ENCODE measurements at regions not wholly inside any gene's neighbourhood (a gene's known extent, or its start where the extent isn't known, plus 50 kb on each side); places are given as distances from the start of the nearest gene placed in this dataset.

DNA sequence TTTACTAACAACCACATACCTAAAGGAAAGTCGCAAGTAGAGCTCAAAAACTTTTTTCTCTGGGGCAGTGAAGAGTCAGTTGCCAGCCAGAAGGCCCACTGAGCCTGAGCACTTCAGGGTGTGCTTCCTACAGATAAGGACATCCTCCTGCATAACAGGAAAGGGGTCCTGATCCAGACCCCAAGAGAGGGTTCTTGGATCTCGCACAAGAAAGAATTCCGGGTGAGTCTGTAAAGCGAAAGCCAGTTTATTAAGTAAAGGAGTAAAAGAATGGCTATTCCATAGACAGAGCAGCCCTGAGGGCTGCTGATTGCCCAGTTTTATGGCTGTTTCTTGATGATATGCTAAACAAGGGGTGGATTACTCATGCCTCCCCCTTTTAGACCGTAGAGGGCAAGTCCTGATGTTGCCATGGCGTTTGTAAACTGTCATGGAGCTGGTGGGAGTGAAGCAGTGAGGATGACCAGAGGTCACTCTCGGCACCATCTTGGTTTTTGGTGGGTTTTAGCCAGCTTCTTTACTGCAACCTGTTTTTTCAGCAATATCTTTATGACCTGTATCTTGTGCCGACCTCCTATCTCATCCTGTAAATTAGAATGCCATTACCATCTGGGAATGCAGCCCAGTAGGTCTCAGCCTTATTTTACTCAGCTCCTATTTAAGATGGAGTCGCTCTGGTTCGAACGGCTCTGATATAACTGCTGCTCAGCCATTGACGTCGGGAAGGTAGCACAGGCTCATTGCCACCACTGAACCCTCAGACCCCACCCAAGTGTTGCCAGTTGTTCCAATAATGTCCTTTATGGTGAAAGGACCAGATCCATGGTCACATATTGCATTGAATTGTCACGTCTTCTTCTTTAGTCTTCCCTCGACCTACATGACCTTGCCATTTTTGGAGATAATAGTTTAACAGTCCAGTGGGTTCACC, 96.6 kb upstream of the ERRFI1 start:
- peak overlapping the region in 7 of 8 donors; percentile 42 to 85 (median 74) for H3K27ac ChIP-seq
- intact Hi-C loops (cut with DNase I; ENCODE audit: low total_unique reads), result no loop called here
- WGBS, 5 donors, result 76 to 87% (median 87%) methylated on average over 15 of the region's 15 CpGs
- DNase-seq, result no peak
- no peaks in the 10 kb centered on the region for H3K36me3 ChIP-seq
- peaks cover 0 to 7% (median 0%) of the 10 kb centered on the region in 7 donors for H3K27me3 ChIP-seq (replicated peaks in 1 of 7)
- peaks cover 8 to 41% (median 21%) of the 10 kb centered on the region in 6 donors for H3K4me1 ChIP-seq
- peaks cover 0 to 9% (median 0%) of the 10 kb centered on the region in 8 donors for H3K9me3 ChIP-seq
- H3K4me3 ChIP-seq, result no peak overlapping the region
- no peak for TF ChIP-seq CTCF (IDR thresholded peaks at IDR 0.05 in 8 of 11, conservative IDR thresholded peaks at IDR 0.05 in 3 of 11)
- no peak for TF ChIP-seq POLR2A (IDR thresholded peaks at IDR 0.05)

DNA sequence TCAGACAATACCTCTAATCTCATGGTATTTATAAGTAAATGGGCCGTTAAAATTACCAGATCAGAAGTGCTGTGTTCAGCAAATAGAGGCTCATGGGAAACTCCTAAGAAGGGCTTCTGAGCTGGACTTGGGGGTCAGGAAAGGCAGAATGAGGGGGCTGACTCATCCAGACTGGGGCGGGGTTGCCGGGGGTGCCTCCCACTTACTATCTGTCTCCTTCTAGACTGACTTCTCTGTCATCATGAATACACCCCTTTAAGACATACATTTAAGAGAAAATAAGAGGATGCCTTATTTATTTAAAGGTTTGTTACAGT, 96.0 kb upstream of the ERRFI1 start:
- 75 to 90% (median 82%) methylated on average over 3 of the region's 3 CpGs for WGBS, 5 donors
- no peak overlapping the region for H3K4me3 ChIP-seq
- intact Hi-C loops (cut with DNase I; ENCODE audit: low total_unique reads), result no loop called here

GRCh38 chr1:8121261-8122159, 95.4 kb upstream of the ERRFI1 start:
- peak overlapping the region in 1 of 8 donors; percentile 6 for H3K4me3 ChIP-seq
- H3K27me3 ChIP-seq (replicated peaks in 1 of 7), result peaks cover 0 to 7% (median 0%) of the 10 kb centered on the region in 7 donors
- H3K4me1 ChIP-seq, result peaks cover 10 to 43% (median 25%) of the 10 kb centered on the region in 6 donors
- intact Hi-C loops (cut with DNase I; ENCODE audit: low total_unique reads), result no loop called here
- H3K27ac ChIP-seq, result peak overlapping the region; percentile 42 to 85 (median 74)
- WGBS, 5 donors, result 45 to 54% (median 49%) methylated on average over 18 of the region's 18 CpGs
- TF ChIP-seq POLR2AphosphoS5 (IDR thresholded peaks at IDR 0.05) (peak in 1 of 3 donors; percentile 79), POLR2A (IDR thresholded peaks at IDR 0.05) (no peak), CTCF (IDR thresholded peaks at IDR 0.05 in 8 of 11, conservative IDR thresholded peaks at IDR 0.05 in 3 of 11) (no peak)
- H3K9me3 ChIP-seq, result peaks cover 0 to 9% (median 0%) of the 10 kb centered on the region in 8 donors
- no peaks in the 10 kb centered on the region for H3K36me3 ChIP-seq
- no peak for DNase-seq

More for the DNA sequence above, 96.0 kb upstream of the ERRFI1 start:
- DNase-seq, result no peak
- TF ChIP-seq POLR2A (IDR thresholded peaks at IDR 0.05), result no peak
- no peak for TF ChIP-seq POLR2AphosphoS5 (IDR thresholded peaks at IDR 0.05)
- TF ChIP-seq CTCF (IDR thresholded peaks at IDR 0.05 in 8 of 11, conservative IDR thresholded peaks at IDR 0.05 in 3 of 11), result no peak
- H3K9me3 ChIP-seq, result peaks cover 0 to 9% (median 0%) of the 10 kb centered on the region in 8 donors
- H3K4me1 ChIP-seq, result peaks cover 9 to 39% (median 22%) of the 10 kb centered on the region in 6 donors
- H3K27me3 ChIP-seq (replicated peaks in 1 of 7), result peaks cover 0 to 7% (median 0%) of the 10 kb centered on the region in 7 donors
- H3K36me3 ChIP-seq, result no peaks in the 10 kb centered on the region
- peak overlapping the region in 7 of 8 donors; percentile 42 to 85 (median 74) for H3K27ac ChIP-seq

All from spleen (tissue), 11 donors.